GM12878 (cell line): ENCODE measurements at regions not wholly inside any gene's neighbourhood (a gene's known extent, or its start where the extent isn't known, plus 50 kb on each side); places are given as distances from the start of the nearest gene placed in this dataset.

Experiments used
- ATAC-seq: fragments of 200-7000 bp; cut with Tn5 transposase; 3 replicates; pipeline ENCODE4 v1.9.1; 2020; ENCODE audit warnings: mild to moderate bottlenecking, moderate library complexity
- BruUV-seq: library from RNA; stranded (reverse); fragments of 400-500 nt; replicated peaks from 2 replicates; lab custom pipeline; 2021; lab: Mats Ljungman, UMichigan
- CTCF ChIA-PET: fragments of 300-600 bp; sonication (Branson Sonifier 250); formaldehyde crosslinking; extraction: SDS; loops from one replicate; lab custom pipeline; 2021; ENCODE audit warnings: inconsistent platforms; lab: Yijun Ruan, JAX
- POLR2A ChIA-PET: fragments of 350-600 bp; formaldehyde crosslinking; extraction: SDS; loops from one replicate; lab custom pipeline; 2021; ENCODE audit warnings: inconsistent platforms; lab: Charles Lee
- RAD21 ChIA-PET: fragments of 300-600 bp; sonication (Branson Sonifier 250); formaldehyde crosslinking; loops from one replicate; lab custom pipeline; 2023; ENCODE audit warnings: antibody characterized with exemption; ENCODE audit not compliant: unreplicated experiment; lab: Charles Lee
- SMC1A ChIA-PET: fragments of 300-600 bp; sonication (Branson Sonifier 250); formaldehyde crosslinking; loops from one replicate; lab custom pipeline; 2023; ENCODE audit not compliant: unreplicated experiment, uncharacterized antibody; lab: Charles Lee
- DNase-seq: peaks from one replicate; pipeline ENCODE4 v3.0.0-alpha.2; 2011; ENCODE audit warnings: low read depth, low spot score
- FAIRE-seq: peaks from 3 replicates; lab custom pipeline; 2011; peaks lifted over from hg19 to GRCh38; lab: Jason Lieb, UNC
- H2AFZ ChIP-seq: 2 replicates; pipeline ENCODE4 v1.6.0; 2011; ENCODE audit warnings: low read depth, low read length, control low read depth; ENCODE audit not compliant: control insufficient read depth
- H3K27ac ChIP-seq: 2 replicates; pipeline ENCODE4 v1.5.1; 2011; ENCODE audit warnings: control low read depth; ENCODE audit not compliant: control insufficient read depth, insufficient read depth
- H3K27me3 ChIP-seq, 2 experiments: replicated peaks in 1 of 2; 2 replicates each; pipeline versions ENCODE4 v1.6.0 to v1.6.1; 2011; ENCODE audit warnings: low read length in 1 of 2; ENCODE audit not compliant: control insufficient read depth in 2 of 2, insufficient read depth in 2 of 2
- H3K36me3 ChIP-seq, 2 experiments: 2 replicates each; pipeline ENCODE4 v1.5.1; 2011; ENCODE audit warnings: low read length in 1 of 2; ENCODE audit not compliant: control insufficient read depth in 2 of 2, insufficient read depth in 2 of 2
- H3K4me1 ChIP-seq: 2 replicates; pipeline ENCODE4 v1.6.1; 2011; ENCODE audit warnings: mild to moderate bottlenecking, low read length, moderate library complexity, mixed read lengths; ENCODE audit not compliant: control insufficient read depth, insufficient read depth
- H3K4me2 ChIP-seq: 2 replicates; pipeline ENCODE4 v1.6.0; 2011; ENCODE audit warnings: control low read depth; ENCODE audit not compliant: control insufficient read depth, insufficient read depth
- H3K4me3 ChIP-seq: fragments of 200-600 bp; sonication (generic); 2 replicates; pipeline ENCODE4 v1.5.1; 2016
- H3K79me2 ChIP-seq: 2 replicates; pipeline ENCODE4 v1.6.0; 2011; ENCODE audit warnings: low read length; ENCODE audit not compliant: control insufficient read depth, insufficient read depth
- H3K9ac ChIP-seq: 2 replicates; pipeline ENCODE4 v1.8.0; 2011; ENCODE audit warnings: low read length, control low read depth, mixed read lengths; ENCODE audit not compliant: control insufficient read depth, insufficient read depth
- H3K9me3 ChIP-seq: replicated peaks from 3 replicates; pipeline ENCODE4 v1.5.1; 2011; ENCODE audit warnings: mild to moderate bottlenecking, low read length; ENCODE audit not compliant: control insufficient read depth, insufficient read depth
- H4K20me1 ChIP-seq: 2 replicates; pipeline ENCODE4 v1.6.0; 2011; ENCODE audit not compliant: control insufficient read depth, insufficient read depth
- CEBPB ChIP-seq, 2 experiments: fragments of 150-350 bp in 1 of 2; IDR thresholded peaks; 2 replicates each; pipeline ENCODE4 v1.6.1; 2012 to 2014; ENCODE audit warnings: low read depth in 2 of 2, low read length in 2 of 2, borderline replicate concordance in 1 of 2, inconsistent platforms in 1 of 2
- HDAC6 ChIP-seq: fragments of 200-600 bp; sonication (generic); IDR thresholded peaks from one replicate; pipeline ENCODE4 v1.8.0; 2017; ENCODE audit warnings: antibody characterized with exemption; ENCODE audit not compliant: unreplicated experiment
- KLF5 ChIP-seq: fragments of 450-650 bp; IDR thresholded peaks from 2 replicates; pipeline ENCODE4 v1.6.1; 2014; ENCODE audit warnings: mild to moderate bottlenecking; ENCODE audit not compliant: partially characterized antibody
- MTA2 ChIP-seq: fragments of 450-650 bp; IDR thresholded peaks from 2 replicates; pipeline ENCODE4 v1.6.1; 2016; ENCODE audit warnings: low read depth, mild to moderate bottlenecking, moderate library complexity
- NFIC ChIP-seq: IDR thresholded peaks from 2 replicates; pipeline ENCODE4 v1.6.1; 2012; ENCODE audit warnings: low read depth, mild to moderate bottlenecking, inconsistent platforms, low read length, moderate library complexity
- POLR2A ChIP-seq: IDR thresholded peaks from 2 replicates; pipeline ENCODE4 v1.6.1; 2011; ENCODE audit warnings: low read depth, mild to moderate bottlenecking, low read length
- TCF12 ChIP-seq: IDR thresholded peaks from 2 replicates; pipeline ENCODE4 v1.6.1; 2011; ENCODE audit warnings: low read depth, mild to moderate bottlenecking, low read length
- TCF7 ChIP-seq: IDR thresholded peaks from 2 replicates; pipeline ENCODE4 v1.6.1; 2014; ENCODE audit warnings: antibody characterized with exemption, borderline replicate concordance
- WGBS: methylation state at CpG from one replicate; pipeline ENCODE4 v1.1.6; 2016; ENCODE audit warnings: low lambda C conversion rate; ENCODE audit not compliant: insufficient replicate concordance, insufficient coverage; ENCODE audit errors: missing lambda C conversion rate; 5-methylcytosine and 5-hydroxymethylcytosine counted together
- in situ Hi-C: fragments of 300-500 bp; cut with MboI; formaldehyde crosslinking; loops from 9 replicates; pipeline ENCODE4 v1.14.3; 2018; ENCODE audit warnings: mixed read lengths
- intact Hi-C: fragments of 100-400 bp; cut with micrococcal nuclease; formaldehyde crosslinking; loops from one replicate; pipeline ENCODE4 v1.14.2; 2022; ENCODE audit not compliant: unreplicated experiment
- TF ChIP-seq, protein P1 (sequence below): IDR thresholded peaks from 2 replicates; pipeline ENCODE4 v1.6.1; 2011; ENCODE audit warnings: borderline replicate concordance, low read depth, mild to moderate bottlenecking, moderate library complexity, low read length; ENCODE audit not compliant: insufficient read depth, poor library complexity, severe bottlenecking
- TF ChIP-seq, protein P2 (sequence below): fragments of 450-650 bp; IDR thresholded peaks from 2 replicates; pipeline ENCODE4 v1.6.1; 2017; ENCODE audit warnings: mild to moderate bottlenecking

DNA sequence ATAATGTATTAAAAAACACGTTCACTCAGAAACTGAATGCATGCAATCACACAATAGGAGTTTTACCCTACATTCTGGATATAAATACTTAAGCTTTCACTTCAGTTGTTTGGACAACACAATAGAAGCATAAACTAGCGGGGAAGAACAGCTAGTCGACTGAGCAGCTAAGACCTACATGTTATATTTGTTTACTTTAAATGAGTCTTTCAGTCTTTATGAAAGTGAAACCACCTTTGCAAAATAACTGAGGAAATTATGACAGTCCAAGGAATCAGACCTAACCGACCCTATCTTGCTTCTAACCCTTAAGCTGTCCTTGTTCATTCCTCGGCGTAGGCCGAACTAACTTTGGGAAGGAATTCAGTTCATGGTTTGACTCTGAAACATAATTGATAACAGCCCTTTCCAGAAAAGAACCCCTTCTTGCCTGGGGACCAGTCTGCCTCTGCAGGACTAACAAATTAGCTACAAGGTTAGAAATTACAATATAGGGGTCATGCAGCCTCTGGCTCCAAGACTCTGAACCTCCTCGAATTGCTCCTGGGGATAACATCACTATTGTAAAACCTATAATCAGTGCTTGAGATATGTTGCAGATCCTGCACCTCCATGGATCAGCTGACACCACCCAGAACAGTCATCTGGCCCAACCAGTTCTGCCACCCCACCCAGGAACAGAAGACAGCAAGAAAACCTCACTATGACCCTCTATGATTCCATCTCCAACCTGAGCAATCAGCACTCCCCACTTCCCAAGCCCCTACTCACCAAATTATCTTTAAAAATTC, 185.1 kb upstream of the KLF6 start:
- ChIA-PET CTCF (no interaction called here), RAD21 (no interaction called here), SMC1A (interaction anchor here (1.2 to 2.1 kb wide), 2 partner anchors 14 to 134 kb away, joined by 3 to 7 read pairs; no protein-coding TSS in a partner anchor), POLR2A (no interaction called here)
- Histone ChIP-seq H3K27ac (no peak overlapping the region), H3K4me3 (no peak overlapping the region), H3K36me3 (no peaks in the 10 kb centered on the region), H3K9me3 (peaks cover 1% of the 10 kb centered on the region; the same call in 1 of the 3 replicates), H4K20me1 (no peaks in the 10 kb centered on the region), H3K27me3 (no peaks in the 10 kb centered on the region), H3K4me2 (no peak overlapping the region), H3K9ac (no peak overlapping the region), H2AFZ (no peak overlapping the region), H3K79me2 (no peaks in the 10 kb centered on the region), H3K4me1 (no peaks in the 10 kb centered on the region)
- TF ChIP-seq HDAC6 = no peak
- ATAC-seq = no peak
- intact Hi-C loops = no loop called here
- no peak for DNase-seq
- 92% methylated on average over 8 of the region's 8 CpGs for WGBS
- no TSS peak for BruUV-seq
- no peak for FAIRE-seq
- in situ Hi-C loops = no loop called here

DNA sequence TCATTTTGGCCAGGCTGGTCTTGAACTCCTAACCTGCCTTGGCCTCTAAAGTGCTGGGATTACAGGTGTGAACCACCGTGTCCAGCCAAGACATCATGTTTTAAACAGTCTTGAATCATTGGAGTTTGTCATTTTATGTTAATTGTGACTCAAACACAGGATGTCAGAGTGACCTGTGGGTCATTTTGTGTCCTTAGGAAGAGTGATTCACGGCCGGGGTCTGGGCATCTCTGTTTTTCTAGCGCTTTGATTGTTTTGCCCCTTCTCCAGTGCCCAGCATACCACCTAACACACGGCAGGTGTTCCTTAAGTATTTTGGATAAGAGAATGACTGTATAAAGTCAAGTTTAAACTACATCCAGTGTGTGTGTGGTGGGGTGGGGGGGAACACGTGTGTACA, 183.7 kb upstream of the KLF6 start:
- no peaks in the 10 kb centered on the region for H4K20me1 ChIP-seq
- ATAC-seq = no peak
- FAIRE-seq = no peak
- no peaks in the 10 kb centered on the region for H3K79me2 ChIP-seq
- intact Hi-C loops = no loop called here
- no peak overlapping the region for H2AFZ ChIP-seq
- no peak overlapping the region for H3K4me2 ChIP-seq
- no TSS peak for BruUV-seq
- H3K36me3 ChIP-seq = no peaks in the 10 kb centered on the region
- POLR2A ChIA-PET = no interaction called here
- H3K4me3 ChIP-seq = no peak overlapping the region
- SMC1A ChIA-PET = no interaction called here
- TF ChIP-seq NFIC (no peak), TCF12 (no peak), CEBPB (IDR thresholded peaks at IDR 0.05; ENCODE audit: borderline replicate concordance in 1 of 2, low read depth in 2 of 2, low read length in 2 of 2) (no peak), MTA2 (no peak), KLF5 (no peak), POLR2A (no peak), TCF7 (no peak)
- TF ChIP-seq, protein P1, sequence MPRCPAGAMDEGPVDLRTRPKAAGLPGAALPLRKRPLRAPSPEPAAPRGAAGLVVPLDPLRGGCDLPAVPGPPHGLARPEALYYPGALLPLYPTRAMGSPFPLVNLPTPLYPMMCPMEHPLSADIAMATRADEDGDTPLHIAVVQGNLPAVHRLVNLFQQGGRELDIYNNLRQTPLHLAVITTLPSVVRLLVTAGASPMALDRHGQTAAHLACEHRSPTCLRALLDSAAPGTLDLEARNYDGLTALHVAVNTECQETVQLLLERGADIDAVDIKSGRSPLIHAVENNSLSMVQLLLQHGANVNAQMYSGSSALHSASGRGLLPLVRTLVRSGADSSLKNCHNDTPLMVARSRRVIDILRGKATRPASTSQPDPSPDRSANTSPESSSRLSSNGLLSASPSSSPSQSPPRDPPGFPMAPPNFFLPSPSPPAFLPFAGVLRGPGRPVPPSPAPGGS = no peak
- TF ChIP-seq, protein P2, sequence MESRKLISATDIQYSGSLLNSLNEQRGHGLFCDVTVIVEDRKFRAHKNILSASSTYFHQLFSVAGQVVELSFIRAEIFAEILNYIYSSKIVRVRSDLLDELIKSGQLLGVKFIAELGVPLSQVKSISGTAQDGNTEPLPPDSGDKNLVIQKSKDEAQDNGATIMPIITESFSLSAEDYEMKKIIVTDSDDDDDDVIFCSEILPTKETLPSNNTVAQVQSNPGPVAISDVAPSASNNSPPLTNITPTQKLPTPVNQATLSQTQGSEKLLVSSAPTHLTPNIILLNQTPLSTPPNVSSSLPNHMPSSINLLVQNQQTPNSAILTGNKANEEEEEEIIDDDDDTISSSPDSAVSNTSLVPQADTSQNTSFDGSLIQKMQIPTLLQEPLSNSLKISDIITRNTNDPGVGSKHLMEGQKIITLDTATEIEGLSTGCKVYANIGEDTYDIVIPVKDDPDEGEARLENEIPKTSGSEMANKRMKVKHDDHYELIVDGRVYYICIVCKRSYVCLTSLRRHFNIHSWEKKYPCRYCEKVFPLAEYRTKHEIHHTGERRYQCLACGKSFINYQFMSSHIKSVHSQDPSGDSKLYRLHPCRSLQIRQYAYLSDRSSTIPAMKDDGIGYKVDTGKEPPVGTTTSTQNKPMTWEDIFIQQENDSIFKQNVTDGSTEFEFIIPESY = no peak
- TF ChIP-seq, all 136 proteins: peak for 0
- DNase-seq = no peak
- H3K4me1 ChIP-seq = no peaks in the 10 kb centered on the region
- in situ Hi-C loops = no loop called here
- WGBS = 61% methylated on average over 6 of the region's 6 CpGs
- no peaks in the 10 kb centered on the region for H3K27me3 ChIP-seq
- ChIA-PET RAD21 (no interaction called here), CTCF (no interaction called here)
- H3K9me3 ChIP-seq = no peaks in the 10 kb centered on the region
- H3K27ac ChIP-seq = no peak overlapping the region
- H3K9ac ChIP-seq = no peak overlapping the region
